Lower leg skin (tissue), 3 donors: ENCODE measurements at regions not wholly inside any gene's neighbourhood (a gene's known extent, or its start where the extent isn't known, plus 50 kb on each side); places are given as distances from the start of the nearest gene placed in this dataset.

ENCODE experiments used
- CTCF ChIP-seq, 3 donors: fragments of 450-650 bp; IDR thresholded peaks; one replicate each; pipeline ENCODE4 v1.5.1; 2016; ENCODE audit warnings: antibody characterized with exemption in 3 of 3, mild to moderate bottlenecking in 3 of 3, moderate library complexity in 2 of 3
- POLR2A ChIP-seq, 2 donors: fragments of 450-650 bp; IDR thresholded peaks; one replicate each; pipeline ENCODE4 v1.6.1; 2016 to 2017; ENCODE audit warnings: antibody characterized with exemption in 2 of 2, mild to moderate bottlenecking in 1 of 2, moderate library complexity in 1 of 2

GRCh38 chr18:8976606-8977005 is 125.9 kb upstream of the NDUFV2 start:
- TF ChIP-seq POLR2A (IDR thresholded peaks at IDR 0.05) = no peak
- no peak for TF ChIP-seq CTCF (IDR thresholded peaks at IDR 0.05)
